HG03342 (cell line): ENCODE measurements at regions not wholly inside any gene's neighbourhood (a gene's known extent, or its start where the extent isn't known, plus 50 kb on each side); places are given as distances from the start of the nearest gene placed in this dataset.

Experiments
- ATAC-seq: cut with Tn5 transposase; IDR thresholded peaks from one replicate; pipeline ENCODE4 v1.9.1; 2021; ENCODE audit warnings: mild to moderate bottlenecking, moderate library complexity; ENCODE audit not compliant: unreplicated experiment

DNA sequence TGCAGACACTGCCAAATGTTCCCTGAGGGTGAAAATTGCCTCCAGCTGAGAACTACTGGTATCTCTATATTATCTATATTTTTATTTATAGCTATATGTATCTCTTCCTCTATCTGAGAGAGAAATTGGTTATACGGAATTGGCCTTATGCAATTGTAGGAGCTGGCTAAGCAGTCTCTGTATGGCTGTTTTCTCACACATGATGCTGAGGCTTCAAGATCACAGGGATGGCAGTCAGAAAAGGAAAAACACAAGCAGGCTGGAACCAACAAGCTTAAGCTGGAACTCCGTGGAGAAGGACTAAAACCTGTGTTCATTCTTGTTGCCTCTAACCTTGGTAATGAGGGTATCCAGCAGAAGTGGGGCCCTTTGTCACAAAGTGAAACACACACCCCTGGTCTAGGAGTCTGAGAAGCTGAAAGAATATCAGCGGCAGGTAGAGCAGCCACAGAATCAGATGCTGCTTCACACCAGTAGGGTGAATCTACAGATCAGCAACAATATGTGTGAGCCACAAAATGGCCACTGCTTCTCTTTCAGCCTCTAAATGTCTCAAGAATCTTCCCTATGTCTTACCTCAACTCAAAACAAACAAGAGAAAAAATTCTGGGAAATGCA is 166.5 kb upstream of the PPP1R2C start:
- ATAC-seq: peak; percentile 31

DNA sequence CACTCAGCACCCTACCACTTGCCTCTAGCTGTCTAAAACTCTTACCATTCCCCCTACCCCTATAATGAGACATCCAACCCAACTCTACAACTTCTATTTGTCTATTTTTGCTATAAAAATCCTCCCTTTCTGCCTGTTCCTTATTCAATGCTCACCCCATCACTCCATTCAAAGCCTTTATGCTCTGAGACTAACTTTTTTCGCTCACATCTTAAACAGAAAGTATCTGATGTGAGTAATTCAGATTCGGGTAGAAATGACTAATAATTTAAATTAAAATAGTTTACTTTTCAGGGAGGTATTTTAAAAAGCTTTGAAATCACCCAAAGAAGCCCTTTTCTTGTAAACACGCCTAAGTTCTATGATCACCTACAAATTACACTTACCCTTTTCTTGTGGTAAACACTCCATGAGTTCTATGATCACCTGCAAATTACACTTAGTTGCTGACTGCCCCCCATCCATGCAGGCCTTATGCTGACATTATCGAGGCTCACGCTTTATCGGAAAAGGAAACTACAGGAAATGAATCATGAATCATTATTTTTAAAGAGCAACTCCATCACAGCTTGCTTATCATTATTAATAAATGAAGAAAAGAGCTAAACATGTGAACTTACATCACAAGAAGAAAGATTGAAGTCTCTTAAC is 168.7 kb upstream of the PPP1R2C start:
- no peak for ATAC-seq

DNA sequence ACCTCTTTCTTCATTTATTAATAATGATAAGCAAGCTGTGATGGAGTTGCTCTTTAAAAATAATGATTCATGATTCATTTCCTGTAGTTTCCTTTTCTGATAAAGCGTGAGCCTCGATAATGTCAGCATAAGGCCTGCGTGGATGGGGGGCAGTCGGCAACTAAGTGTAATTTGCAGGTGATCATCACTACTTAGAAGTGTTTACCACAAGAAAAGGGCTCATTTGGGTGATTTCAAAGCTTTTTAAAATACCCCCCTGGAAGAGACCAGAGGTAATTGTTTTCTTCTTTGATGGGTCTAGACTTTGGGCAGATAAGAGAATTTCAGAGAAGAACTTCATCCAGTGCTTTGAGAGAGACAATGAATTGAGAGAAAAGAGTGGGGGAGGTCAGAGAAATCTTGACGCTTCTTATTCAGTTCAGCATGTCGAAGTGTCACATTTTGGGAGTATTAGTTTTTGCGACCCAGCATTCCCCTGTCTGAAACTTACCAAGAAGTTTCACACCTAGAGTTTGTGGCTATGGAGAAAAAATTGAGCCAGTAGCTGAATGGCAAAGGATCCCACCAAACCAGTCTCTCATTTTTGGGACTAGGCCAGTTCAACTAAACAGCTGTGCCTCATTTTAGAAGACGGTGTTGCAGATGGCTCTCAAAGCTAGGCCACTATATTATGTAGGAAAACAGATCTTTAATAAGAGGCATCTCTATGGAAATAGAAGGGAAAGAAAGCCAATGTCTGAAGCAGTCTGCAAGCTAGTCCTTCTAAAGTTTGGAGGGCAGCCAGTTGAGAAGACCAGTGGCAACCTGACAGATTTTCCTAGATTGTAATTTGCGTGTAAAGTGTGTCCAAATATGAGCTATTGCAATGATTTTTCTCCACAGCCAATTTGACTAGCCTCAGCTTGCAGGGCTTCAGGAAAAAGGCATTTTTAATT is 171.0 kb upstream of the PPP1R2C start:
- ATAC-seq: no peak

GRCh38 chrX:42951747-42952146 is 173.8 kb upstream of the PPP1R2C start:
- no peak for ATAC-seq

- no peak for ATAC-seq
These were observed 174.7 kb upstream of the PPP1R2C start for GRCh38 chrX:42952621-42953020.

GRCh38 chrX:42954880-42955279 is 176.9 kb upstream of the PPP1R2C start:
- ATAC-seq: peak; percentile 37

GRCh38 chrX:42955349-42955748 is 177.4 kb upstream of the PPP1R2C start:
- peak; percentile 74 for ATAC-seq

DNA sequence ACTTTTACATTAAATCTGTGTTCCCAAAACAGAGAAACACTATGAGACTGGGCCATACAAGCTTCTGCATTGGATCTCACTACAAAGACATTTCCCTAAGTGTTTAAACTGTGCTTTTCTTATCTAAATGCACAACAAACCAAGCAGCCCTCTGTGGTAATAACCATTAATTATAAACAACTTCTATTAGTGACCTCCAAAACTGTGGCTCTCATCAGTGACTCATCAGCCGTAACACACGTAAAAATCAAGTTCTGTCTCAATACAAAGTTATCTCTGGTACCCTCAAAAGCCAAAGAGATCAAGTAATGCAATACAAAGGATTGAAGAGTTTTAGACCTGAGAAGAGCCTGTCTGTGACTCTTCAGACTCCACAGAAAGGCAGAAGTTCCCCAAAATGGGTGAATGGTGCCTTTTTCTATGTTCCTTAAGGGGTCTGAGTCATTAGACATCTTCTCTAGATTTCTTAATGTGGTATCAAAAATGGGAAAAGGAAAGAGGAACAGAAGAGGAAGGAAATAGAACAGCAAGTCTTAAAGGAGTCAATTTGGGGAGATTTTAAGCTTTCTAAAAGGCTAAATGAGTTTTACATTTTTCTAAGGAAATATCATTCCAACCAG is 189.8 kb upstream of the PPP1R2C start:
- ATAC-seq: no peak

- no peak for ATAC-seq
These were observed 195.4 kb upstream of the PPP1R2C start for GRCh38 chrX:42973321-42973720.

GRCh38 chrX:42975906-42976305 is 197.9 kb upstream of the PPP1R2C start:
- no peak for ATAC-seq

GRCh38 chrX:42976746-42977366 is 198.9 kb upstream of the PPP1R2C start:
- ATAC-seq: no peak

- no peak for ATAC-seq
These were observed 200.9 kb upstream of the PPP1R2C start for GRCh38 chrX:42978655-42979379.

- ATAC-seq: no peak
These were observed 210.7 kb upstream of the PPP1R2C start for GRCh38 chrX:42988700-42989099.

DNA sequence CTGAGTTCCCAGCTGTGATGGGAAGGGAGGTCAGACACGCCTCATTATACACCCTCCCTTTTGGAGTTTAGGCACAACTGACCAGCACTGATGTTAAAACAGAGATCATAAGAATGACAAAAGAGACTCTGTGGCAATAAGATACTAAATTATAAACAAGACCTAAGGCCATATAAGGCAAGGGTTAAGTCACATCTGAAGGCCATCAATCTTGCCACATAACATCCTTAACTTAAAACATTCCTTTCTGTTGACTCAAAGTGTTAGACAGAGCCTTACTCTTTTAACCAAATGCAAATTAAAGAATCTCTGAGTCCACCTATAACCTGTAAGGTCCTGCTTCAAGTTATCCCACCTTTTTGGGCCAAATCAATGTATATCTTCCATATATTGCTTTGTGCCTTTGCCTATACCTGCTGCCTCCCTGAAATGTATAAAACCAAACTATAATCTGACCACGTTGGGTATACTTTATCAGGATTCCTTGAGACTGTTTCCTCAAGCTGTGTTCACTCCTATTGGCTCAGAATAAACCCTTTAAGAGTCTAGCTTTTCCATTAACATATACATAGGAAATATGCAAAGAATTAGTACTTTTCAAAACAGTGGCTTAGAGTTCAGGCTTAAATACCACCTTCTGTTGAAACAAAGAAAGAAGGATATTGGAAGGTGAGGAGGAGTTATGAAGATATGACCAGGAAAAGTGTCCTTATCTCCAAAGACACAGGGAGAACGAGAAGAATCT is 214.4 kb upstream of the PPP1R2C start:
- ATAC-seq: no peak

DNA sequence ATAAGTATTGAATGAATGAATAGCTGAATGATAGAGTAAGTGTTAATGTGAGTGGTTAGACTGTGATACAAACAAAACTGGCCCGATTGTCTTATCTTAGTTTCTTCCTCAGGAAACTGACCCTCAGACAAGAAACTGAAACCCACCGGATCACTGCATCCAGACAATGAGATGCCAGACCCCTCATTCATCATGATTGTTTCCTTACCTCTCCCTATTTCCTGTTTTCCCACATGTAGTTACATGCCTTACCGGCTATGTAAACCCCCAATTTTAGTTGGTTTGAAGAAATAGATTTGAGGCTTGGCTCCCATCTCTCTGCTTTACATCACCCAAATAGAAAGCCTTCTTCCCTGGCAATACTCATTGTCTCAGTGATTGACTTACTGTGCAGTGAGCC is 218.9 kb upstream of the PPP1R2C start:
- no peak for ATAC-seq

- ATAC-seq: no peak
These were observed 222.2 kb upstream of the PPP1R2C start for GRCh38 chrX:43000121-43000520.

DNA sequence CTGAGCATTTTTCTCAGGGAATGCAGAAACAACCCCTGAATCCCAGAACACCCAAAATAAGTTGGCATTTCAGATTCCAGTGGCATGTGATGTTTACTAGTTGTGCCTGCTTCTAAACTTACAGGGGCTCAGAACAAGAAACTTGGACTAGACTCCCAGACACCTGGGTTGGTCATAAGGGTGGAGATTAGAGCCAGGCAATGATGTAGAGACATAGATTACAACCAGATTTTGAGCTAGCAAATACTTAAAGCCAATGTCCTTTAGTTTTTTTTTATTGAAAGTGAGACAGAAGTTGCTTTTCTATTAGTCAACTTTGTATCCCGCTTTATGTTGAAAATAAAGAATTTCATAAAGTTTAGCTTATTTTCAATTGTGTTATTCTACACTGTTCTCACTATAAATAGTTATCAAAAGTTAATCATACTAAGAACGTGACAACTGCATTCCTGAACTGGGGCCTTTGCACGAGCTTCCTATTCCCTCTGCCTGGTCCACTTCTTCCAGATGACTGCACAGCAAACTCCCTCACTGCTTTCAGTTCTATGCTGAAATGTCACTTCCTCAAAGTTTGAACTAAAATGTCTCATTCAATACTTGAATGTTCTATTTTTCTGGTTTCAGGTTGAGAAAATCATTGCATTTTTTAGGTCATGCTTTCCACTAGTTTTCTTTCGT is 224.7 kb upstream of the PPP1R2C start:
- peak; percentile 90 for ATAC-seq

DNA sequence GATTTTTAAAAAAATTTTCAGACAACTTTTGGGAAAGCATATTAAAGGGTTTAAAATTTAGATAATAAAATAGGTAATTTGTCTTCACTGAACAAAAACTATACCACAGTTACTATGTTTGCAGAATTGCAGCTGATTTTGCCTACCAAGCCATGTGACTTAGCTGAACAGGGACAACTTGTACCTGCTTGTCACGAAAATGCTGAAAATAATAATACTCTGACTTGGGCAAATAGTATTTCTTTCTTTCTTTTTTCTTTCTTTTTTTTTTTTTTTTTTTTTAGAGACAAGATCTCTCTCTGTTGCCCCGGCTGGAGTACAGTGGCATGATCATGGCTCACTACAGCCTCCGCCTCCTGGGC is 225.2 kb upstream of the PPP1R2C start:
- ATAC-seq: peak; percentile 40

DNA sequence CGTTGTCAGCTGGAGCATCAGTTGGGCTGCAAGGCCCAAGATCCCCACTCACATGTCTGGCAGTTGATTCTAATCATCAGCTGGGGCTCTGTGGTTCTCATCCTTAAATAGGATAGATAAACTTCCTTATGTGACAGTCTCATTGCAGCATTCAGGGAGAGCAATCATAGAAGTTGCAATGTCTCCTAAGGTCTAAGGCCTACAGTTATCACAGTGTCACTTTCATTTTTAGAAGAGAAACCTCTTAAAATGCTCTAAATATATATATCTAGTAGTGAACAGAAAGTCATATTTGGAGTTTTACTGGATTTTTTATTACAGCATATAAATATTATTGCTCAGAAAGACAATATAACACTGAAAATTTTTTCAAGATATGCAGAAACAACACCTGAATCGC is 226.0 kb upstream of the PPP1R2C start:
- ATAC-seq: no peak
